Kidney (tissue), 13 donors: ENCODE measurements at regions not wholly inside any gene's neighbourhood (a gene's known extent, or its start where the extent isn't known, plus 50 kb on each side); places are given as distances from the start of the nearest gene placed in this dataset.

Source experiments
- DNase-seq, 5 donors: peaks; one replicate each; pipeline ENCODE4 v3.0.0-alpha.2; 2013 to 2020
- FAIRE-seq: peaks from 2 replicates; lab custom pipeline; 2012; peaks lifted over from hg19 to GRCh38; lab: Jason Lieb, UNC
- H3K27ac ChIP-seq, 2 donors: one replicate each; pipeline ENCODE4 v1.7.0; 2013; ENCODE audit warnings: low read depth in 2 of 2, low read length in 2 of 2, inconsistent platforms in 1 of 2
- H3K27me3 ChIP-seq: one replicate; pipeline ENCODE4 v1.7.1; 2013; ENCODE audit warnings: low read length, inconsistent platforms; ENCODE audit not compliant: control insufficient read depth, insufficient read depth
- H3K36me3 ChIP-seq, 3 donors: one replicate each; pipeline versions ENCODE4 v1.7.0 to v1.7.1; 2013; ENCODE audit warnings: low read length in 3 of 3, control low read depth in 1 of 3, inconsistent platforms in 1 of 3; ENCODE audit not compliant: insufficient read depth in 3 of 3, control insufficient read depth in 2 of 3
- H3K4me1 ChIP-seq, 3 donors: one replicate each; pipeline versions ENCODE4 v1.7.0 to v1.7.1; 2013; ENCODE audit warnings: low read length in 3 of 3, inconsistent platforms in 1 of 3, low read depth in 1 of 3; ENCODE audit not compliant: control insufficient read depth in 2 of 3, insufficient read depth in 2 of 3
- H3K4me3 ChIP-seq, 3 donors: one replicate each; pipeline versions ENCODE4 v1.7.0 to v1.8.1; 2013; ENCODE audit warnings: low read length in 3 of 3, control low read depth in 1 of 3, inconsistent platforms in 1 of 3
- H3K9ac ChIP-seq, 3 donors: one replicate each; pipeline versions ENCODE4 v1.7.0 to v1.7.1; 2013; ENCODE audit warnings: low read length in 3 of 3, control low read depth in 1 of 3, inconsistent platforms in 1 of 3
- H3K9me3 ChIP-seq, 3 donors: one replicate each; pipeline versions ENCODE4 v1.7.0 to v1.7.1; 2013; ENCODE audit warnings: low read length in 3 of 3, control low read depth in 1 of 3, inconsistent platforms in 1 of 3; ENCODE audit not compliant: control insufficient read depth in 2 of 3, insufficient read depth in 1 of 3
- CTCF ChIP-seq: IDR thresholded peaks from 3 replicates; pipeline ENCODE4 v1.5.1; 2012; ENCODE audit warnings: mild to moderate bottlenecking, moderate library complexity, borderline replicate concordance; ENCODE audit not compliant: insufficient read depth; ENCODE audit errors: extremely low read depth
- intact Hi-C: fragments of 100-400 bp; cut with DNase I; formaldehyde crosslinking; loops from one replicate; pipeline ENCODE4 v1.11.1; 2022
- donor health status: control.
- donor health status: control.
- donor health status: control.
- donor health status: control.
- donor health status: control.
- donor health status: DM: yes; HTN: yes; CAD: no.
- donor health status: Normal renal cell carcinoma (clear cell type).

GRCh38 chr9:89549031-89549644, 51.2 kb upstream of the SEMA4D start:
- intact Hi-C loops = no loop called here
- Histone ChIP-seq H3K4me1 (peaks cover 0 to 28% (median 18%) of the 10 kb centered on the region in 3 donors), H3K9ac (no peak overlapping the region), H3K27ac (peak overlapping the region; percentile 23 to 54), H3K4me3 (peak overlapping the region in 2 of 3 donors; percentile 45 to 57), H3K36me3 (no peaks in the 10 kb centered on the region), H3K27me3 (no peaks in the 10 kb centered on the region), H3K9me3 (no peaks in the 10 kb centered on the region)
- peak; percentile 80 to 88 (median 82) for DNase-seq
- FAIRE-seq = peak; percentile 80
- peak; percentile 90 for TF ChIP-seq CTCF

GRCh38 chr9:89548071-89548638, 50.2 kb upstream of the SEMA4D start:
- Histone ChIP-seq H3K4me3 (no peak overlapping the region), H3K9ac (no peak overlapping the region), H3K36me3 (no peaks in the 10 kb centered on the region), H3K4me1 (peaks cover 0 to 19% (median 12%) of the 10 kb centered on the region in 3 donors), H3K27ac (no peak overlapping the region), H3K27me3 (no peaks in the 10 kb centered on the region), H3K9me3 (no peaks in the 10 kb centered on the region)
- intact Hi-C loops = no loop called here
- no peak for TF ChIP-seq CTCF
- DNase-seq (no peak), FAIRE-seq (no peak)
